ENCODE measurements at regions not wholly inside any gene's neighbourhood (a gene's known extent, or its start where the extent isn't known, plus 50 kb on each side); places are given as distances from the start of the nearest gene placed in this dataset.

GRCh38 chr1:60989749-60990713 lies 92.3 kb upstream of the NFIA start:
- Mint-ChIP-seq H3K27me3 (peaks cover 3% of the 10 kb centered on the region), H3K4me1 (ENCODE audit: unreplicated experiment) (peaks cover 39% of the 10 kb centered on the region), H3K36me3 (no peaks in the 10 kb centered on the region), H3K4me3 (peak overlapping the region; percentile 27), H3K27ac (no peak overlapping the region), H3K9me3 (no peaks in the 10 kb centered on the region)
- no peak for DNase-seq (ENCODE audit: extremely low spot score, unreplicated experiment)
- TF ChIP-seq CTCF (conservative IDR thresholded peaks at IDR 0.05) = no peak

- Mint-ChIP-seq H3K4me1 (ENCODE audit: unreplicated experiment) (peaks cover 45% of the 10 kb centered on the region), H3K9me3 (no peaks in the 10 kb centered on the region)
These were observed 93.5 kb upstream of the NFIA start for GRCh38 chr1:60988891-60989290.

GRCh38 chr1:60987904-60988303 lies 94.5 kb upstream of the NFIA start:
- no peak overlapping the region for H3K27ac Mint-ChIP-seq
- H3K9me3 Mint-ChIP-seq = no peaks in the 10 kb centered on the region
- no peaks in the 10 kb centered on the region for H3K36me3 Mint-ChIP-seq
- H3K4me1 Mint-ChIP-seq (ENCODE audit: unreplicated experiment) = peaks cover 43% of the 10 kb centered on the region
- no peak for DNase-seq (ENCODE audit: extremely low spot score, unreplicated experiment)
- H3K4me3 Mint-ChIP-seq = no peak overlapping the region
- no peaks in the 10 kb centered on the region for H3K27me3 Mint-ChIP-seq
- no peak for TF ChIP-seq CTCF (conservative IDR thresholded peaks at IDR 0.05)

More at GRCh38 chr1:60988891-60989290, 93.5 kb upstream of the NFIA start:
- TF ChIP-seq CTCF (conservative IDR thresholded peaks at IDR 0.05) = no peak
- H3K36me3 Mint-ChIP-seq = no peaks in the 10 kb centered on the region
- no peak overlapping the region for H3K4me3 Mint-ChIP-seq
- H3K27ac Mint-ChIP-seq = no peak overlapping the region
- peaks cover 3% of the 10 kb centered on the region for H3K27me3 Mint-ChIP-seq
- no peak for DNase-seq (ENCODE audit: extremely low spot score, unreplicated experiment)

GRCh38 chr1:60984062-60984799 lies 98.1 kb upstream of the NFIA start:
- no peak overlapping the region for H3K27ac Mint-ChIP-seq
- no peak for TF ChIP-seq CTCF (conservative IDR thresholded peaks at IDR 0.05)
- H3K4me3 Mint-ChIP-seq = peak overlapping the region; percentile 4
- H3K27me3 Mint-ChIP-seq = no peaks in the 10 kb centered on the region
- H3K4me1 Mint-ChIP-seq (ENCODE audit: unreplicated experiment) = peaks cover 17% of the 10 kb centered on the region
- no peaks in the 10 kb centered on the region for H3K9me3 Mint-ChIP-seq
- DNase-seq (ENCODE audit: extremely low spot score, unreplicated experiment) = no peak
- H3K36me3 Mint-ChIP-seq = no peaks in the 10 kb centered on the region

GRCh38 chr1:60983701-60984061 lies 98.7 kb upstream of the NFIA start:
- peak overlapping the region; percentile 4 for H3K4me3 Mint-ChIP-seq
- TF ChIP-seq CTCF (conservative IDR thresholded peaks at IDR 0.05) = no peak
- no peak overlapping the region for H3K27ac Mint-ChIP-seq
- no peaks in the 10 kb centered on the region for H3K36me3 Mint-ChIP-seq
- no peak for DNase-seq (ENCODE audit: extremely low spot score, unreplicated experiment)
- H3K27me3 Mint-ChIP-seq = no peaks in the 10 kb centered on the region
- H3K4me1 Mint-ChIP-seq (ENCODE audit: unreplicated experiment) = peaks cover 12% of the 10 kb centered on the region
- H3K9me3 Mint-ChIP-seq = no peaks in the 10 kb centered on the region
